ENCODE measurements at regions not wholly inside any gene's neighbourhood (a gene's known extent, or its start where the extent isn't known, plus 50 kb on each side); places are given as distances from the start of the nearest gene placed in this dataset.

DNA sequence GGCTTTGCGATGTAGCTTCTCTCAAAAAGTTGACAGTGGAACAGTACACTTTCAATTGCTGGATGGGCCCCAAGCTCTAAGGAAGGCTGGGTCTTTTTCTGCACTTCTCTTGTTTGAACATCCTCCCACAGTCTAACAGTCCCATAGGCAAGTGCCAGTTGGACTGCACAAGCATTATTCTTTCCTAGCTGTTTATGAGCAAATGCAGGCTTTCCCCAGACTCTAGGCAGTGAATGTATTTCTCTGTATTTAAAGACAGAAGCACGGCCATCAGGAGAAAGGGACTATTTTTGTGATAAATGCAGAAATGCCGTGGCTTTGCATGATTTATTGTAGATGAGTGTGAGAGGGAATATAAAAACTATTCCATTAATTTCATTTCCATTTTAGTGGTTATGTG lies 539.3 kb upstream of the LMCD1 start:
- Histone ChIP-seq H3K4me2 (ENCODE audit: insufficient read depth, low read length) (no peak overlapping the region), H3K9me1 (replicated peaks; ENCODE audit: control insufficient read depth, extremely low read depth, insufficient read depth, low read length) (no peaks in the 10 kb centered on the region), H2AFZ (ENCODE audit: low read depth, low read length) (no peak overlapping the region), H3K9ac (replicated peaks; ENCODE audit: extremely low read depth, insufficient read depth, low read length) (no peak overlapping the region), H3K4me3 (replicated peaks in 1 of 3; ENCODE audit: insufficient read depth in 1 of 3, low read depth in 1 of 3, low read length in 3 of 3) (no peak overlapping the region), H3K27me3 (ENCODE audit: control insufficient read depth in 2 of 2, insufficient read depth in 2 of 2, low read length in 2 of 2) (no peaks in the 10 kb centered on the region), H4K20me1 (replicated peaks; ENCODE audit: control insufficient read depth, extremely low read depth, insufficient read depth, low read length) (no peaks in the 10 kb centered on the region), H3K36me3 (ENCODE audit: control insufficient read depth in 2 of 2, extremely low read depth in 1 of 2, insufficient read depth in 2 of 2, low read length in 2 of 2) (no peaks in the 10 kb centered on the region), H3K27ac (ENCODE audit: insufficient read depth, low read depth, low read length) (no peak overlapping the region), H3K4me1 (ENCODE audit: control insufficient read depth, extremely low read depth, insufficient read depth, low read length) (no peaks in the 10 kb centered on the region), H3K79me2 (ENCODE audit: control insufficient read depth, insufficient read depth, low read length) (no peaks in the 10 kb centered on the region), H3K9me3 (replicated peaks; ENCODE audit: control insufficient read depth, insufficient read depth, low read length) (no peaks in the 10 kb centered on the region)
- dilution Hi-C loops (cut with MboI; ENCODE audit: extremely low pct_ligation_motif_present, low sequenced_read_pairs) (no loop called here), intact Hi-C loops (cut with micrococcal nuclease) (no loop called here)
- DNase-seq (ENCODE audit: low read depth, low spot score) (no peak), FAIRE-seq (no peak)
- BruUV-seq (replicated peaks), result no TSS peak
- ChIA-PET CTCF (no interaction called here), POLR2A (no interaction called here)
- TF ChIP-seq GATA2 (IDR thresholded peaks at IDR 0.05; ENCODE audit: insufficient read depth, insufficient read length, low read depth, low read length), result no peak
- no peak for TF ChIP-seq MYC (IDR thresholded peaks at IDR 0.05; ENCODE audit: low read depth, low read length)
- TF ChIP-seq POLR2AphosphoS5 (IDR thresholded peaks at IDR 0.05; ENCODE audit: insufficient read depth, low read depth, low read length), result no peak
- no peak for TF ChIP-seq JUN (IDR thresholded peaks at IDR 0.05; ENCODE audit: borderline replicate concordance, insufficient read depth, insufficient read length, low read depth)

DNA sequence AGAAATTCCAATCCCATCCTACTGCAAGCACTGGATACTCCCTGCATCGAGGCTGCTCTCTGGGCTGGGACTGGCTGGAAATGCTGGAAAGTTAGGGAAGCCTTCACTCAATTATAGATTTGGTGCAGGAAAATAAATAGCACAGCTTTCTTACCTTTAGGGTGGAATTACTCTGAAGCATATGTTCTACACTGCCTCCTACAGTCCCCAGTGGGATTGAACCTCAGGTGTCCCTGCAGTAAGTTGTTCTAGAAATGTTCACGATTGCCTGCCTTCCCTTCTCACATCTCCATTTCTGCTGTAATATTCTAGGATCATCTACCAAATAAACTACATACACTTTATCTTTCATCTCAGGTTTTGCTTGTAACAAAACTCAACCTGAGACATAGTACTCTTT lies 536.7 kb upstream of the LMCD1 start:
- POLR2A ChIA-PET, result no interaction called here
- H3K27ac ChIP-seq (ENCODE audit: insufficient read depth, low read depth, low read length), result no peak overlapping the region
- no peak for DNase-seq (ENCODE audit: low read depth, low spot score)
- intact Hi-C loops (cut with micrococcal nuclease), result no loop called here
- no peak overlapping the region for H3K9ac ChIP-seq (replicated peaks; ENCODE audit: extremely low read depth, insufficient read depth, low read length)
- no peak overlapping the region for H3K4me3 ChIP-seq (replicated peaks in 1 of 3; ENCODE audit: insufficient read depth in 1 of 3, low read depth in 1 of 3, low read length in 3 of 3)
- H2AFZ ChIP-seq (ENCODE audit: low read depth, low read length), result no peak overlapping the region
- BruUV-seq (replicated peaks), result no TSS peak
- H3K79me2 ChIP-seq (ENCODE audit: control insufficient read depth, insufficient read depth, low read length), result no peaks in the 10 kb centered on the region
- dilution Hi-C loops (cut with MboI; ENCODE audit: extremely low pct_ligation_motif_present, low sequenced_read_pairs), result no loop called here
- CTCF ChIA-PET, result interaction anchor here (1.0 kb wide), 1 partner anchor 165 kb away, joined by 5 read pairs; no protein-coding TSS in a partner anchor
- no peaks in the 10 kb centered on the region for H3K27me3 ChIP-seq (ENCODE audit: control insufficient read depth in 2 of 2, insufficient read depth in 2 of 2, low read length in 2 of 2)
- H3K9me3 ChIP-seq (replicated peaks; ENCODE audit: control insufficient read depth, insufficient read depth, low read length), result no peaks in the 10 kb centered on the region
- no peaks in the 10 kb centered on the region for H3K4me1 ChIP-seq (ENCODE audit: control insufficient read depth, extremely low read depth, insufficient read depth, low read length)
- no peaks in the 10 kb centered on the region for H3K9me1 ChIP-seq (replicated peaks; ENCODE audit: control insufficient read depth, extremely low read depth, insufficient read depth, low read length)
- FAIRE-seq, result no peak
- no peaks in the 10 kb centered on the region for H3K36me3 ChIP-seq (ENCODE audit: control insufficient read depth in 2 of 2, extremely low read depth in 1 of 2, insufficient read depth in 2 of 2, low read length in 2 of 2)
- no peak overlapping the region for H3K4me2 ChIP-seq (ENCODE audit: insufficient read depth, low read length)
- H4K20me1 ChIP-seq (replicated peaks; ENCODE audit: control insufficient read depth, extremely low read depth, insufficient read depth, low read length), result no peaks in the 10 kb centered on the region
- TF ChIP-seq, protein P1, sequence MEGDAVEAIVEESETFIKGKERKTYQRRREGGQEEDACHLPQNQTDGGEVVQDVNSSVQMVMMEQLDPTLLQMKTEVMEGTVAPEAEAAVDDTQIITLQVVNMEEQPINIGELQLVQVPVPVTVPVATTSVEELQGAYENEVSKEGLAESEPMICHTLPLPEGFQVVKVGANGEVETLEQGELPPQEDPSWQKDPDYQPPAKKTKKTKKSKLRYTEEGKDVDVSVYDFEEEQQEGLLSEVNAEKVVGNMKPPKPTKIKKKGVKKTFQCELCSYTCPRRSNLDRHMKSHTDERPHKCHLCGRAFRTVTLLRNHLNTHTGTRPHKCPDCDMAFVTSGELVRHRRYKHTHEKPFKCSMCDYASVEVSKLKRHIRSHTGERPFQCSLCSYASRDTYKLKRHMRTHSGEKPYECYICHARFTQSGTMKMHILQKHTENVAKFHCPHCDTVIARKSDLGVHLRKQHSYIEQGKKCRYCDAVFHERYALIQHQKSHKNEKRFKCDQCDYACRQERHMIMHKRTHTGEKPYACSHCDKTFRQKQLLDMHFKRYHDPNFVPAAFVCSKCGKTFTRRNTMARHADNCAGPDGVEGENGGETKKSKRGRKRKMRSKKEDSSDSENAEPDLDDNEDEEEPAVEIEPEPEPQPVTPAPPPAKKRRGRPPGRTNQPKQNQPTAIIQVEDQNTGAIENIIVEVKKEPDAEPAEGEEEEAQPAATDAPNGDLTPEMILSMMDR (IDR thresholded peaks at IDR 0.05; ENCODE audit: extremely low read depth in 1 of 2, insufficient read depth in 1 of 2, low read depth in 1 of 2, low read length in 2 of 2), result no peak
- TF ChIP-seq POLR2A (IDR thresholded peaks at IDR 0.05; ENCODE audit: low read depth, low read length), result no peak
- no peak for TF ChIP-seq EZH2 (IDR thresholded peaks at IDR 0.05; ENCODE audit: borderline replicate concordance, low read depth, low read length, severe bottlenecking)
- TF ChIP-seq FOS (IDR thresholded peaks at IDR 0.05; ENCODE audit: borderline replicate concordance, insufficient read depth, low read length), result no peak
- no peak for TF ChIP-seq MYC (IDR thresholded peaks at IDR 0.05; ENCODE audit: low read depth, low read length)
- TF ChIP-seq POLR2AphosphoS5 (IDR thresholded peaks at IDR 0.05; ENCODE audit: insufficient read depth, low read depth, low read length), result no peak
- no peak for TF ChIP-seq JUN (IDR thresholded peaks at IDR 0.05; ENCODE audit: borderline replicate concordance, insufficient read depth, insufficient read length, low read depth)
- TF ChIP-seq GATA2 (IDR thresholded peaks at IDR 0.05; ENCODE audit: insufficient read depth, insufficient read length, low read depth, low read length), result no peak
- TF ChIP-seq, protein P2, sequence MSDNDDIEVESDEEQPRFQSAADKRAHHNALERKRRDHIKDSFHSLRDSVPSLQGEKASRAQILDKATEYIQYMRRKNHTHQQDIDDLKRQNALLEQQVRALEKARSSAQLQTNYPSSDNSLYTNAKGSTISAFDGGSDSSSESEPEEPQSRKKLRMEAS (IDR thresholded peaks at IDR 0.05; ENCODE audit: insufficient read depth, insufficient read length), result no peak

Measured in endothelial cell of umbilical vein (primary cell).